HS-5 (cell line): ENCODE measurements at regions not wholly inside any gene's neighbourhood (a gene's known extent, or its start where the extent isn't known, plus 50 kb on each side); places are given as distances from the start of the nearest gene placed in this dataset.
"Not testable (repeated sequence)": the region's sequence is repeated elsewhere in the genome, so short reads cannot be mapped to it uniquely, and the experiment has no call there.

Experiments
- DNase-seq: peaks from one replicate; pipeline ENCODE4 v3.0.0-alpha.2; 2012; ENCODE audit warnings: low read depth

- DNase-seq = no peak
Observed at GRCh38 chr5:118552146-118552545, 436.2 kb downstream of the DTWD2 start.

GRCh38 chr5:118551716-118552115 is 436.6 kb downstream of the DTWD2 start:
- no peak for DNase-seq

GRCh38 chr5:118551031-118551430 is 437.3 kb downstream of the DTWD2 start:
- no peak for DNase-seq

GRCh38 chr5:118548761-118549720 is 439.3 kb downstream of the DTWD2 start:
- DNase-seq = peak; percentile 97

- no peak for DNase-seq
Observed at GRCh38 chr5:118545470-118545869, 442.9 kb downstream of the DTWD2 start.

- DNase-seq = no peak
Observed at GRCh38 chr5:118544887-118545449, 443.4 kb downstream of the DTWD2 start.

GRCh38 chr5:118533923-118534322 is 454.4 kb downstream of the DTWD2 start:
- DNase-seq = no peak

- no peak for DNase-seq
Observed at GRCh38 chr5:118533156-118533555, 455.2 kb downstream of the DTWD2 start.

- no peak for DNase-seq
Observed at GRCh38 chr5:118531276-118531675, 457.1 kb downstream of the DTWD2 start.

- no peak for DNase-seq
Observed at GRCh38 chr5:118529361-118530144, 458.8 kb downstream of the DTWD2 start.

- DNase-seq = no peak
Observed at GRCh38 chr5:118522626-118523025, 465.7 kb downstream of the DTWD2 start.

- no peak for DNase-seq
Observed at GRCh38 chr5:118520771-118521415, 467.5 kb downstream of the DTWD2 start.

- DNase-seq = no peak
Observed at GRCh38 chr5:118519466-118519865, 468.9 kb downstream of the DTWD2 start.

- no peak for DNase-seq
Observed at GRCh38 chr5:118518720-118519119, 469.6 kb downstream of the DTWD2 start.

- DNase-seq = no peak
Observed at GRCh38 chr5:118511846-118512245, 476.5 kb downstream of the DTWD2 start.

- DNase-seq = no peak
Observed at GRCh38 chr5:118506217-118506852, 482.0 kb downstream of the DTWD2 start.

- DNase-seq = not testable (repeated sequence)
Observed at GRCh38 chr5:118502232-118502631, 486.1 kb downstream of the DTWD2 start.

- DNase-seq = no peak
Observed at GRCh38 chr5:118491351-118491750, 497.0 kb downstream of the DTWD2 start.

- no peak for DNase-seq
Observed at GRCh38 chr5:118486647-118487225, 501.6 kb downstream of the DTWD2 start.

- no peak for DNase-seq
Observed at GRCh38 chr5:118479285-118479684, 509.1 kb downstream of the DTWD2 start.

- no peak for DNase-seq
Observed at GRCh38 chr5:118478852-118479251, 509.5 kb downstream of the DTWD2 start.
